ENCODE measurements at regions not wholly inside any gene's neighbourhood (a gene's known extent, or its start where the extent isn't known, plus 50 kb on each side); places are given as distances from the start of the nearest gene placed in this dataset.

GRCh38 chr9:89917861-89918260 is 313.0 kb downstream of the GADD45G start (continued):
- no peak for TF ChIP-seq EP300 (IDR thresholded peaks at IDR 0.05; ENCODE audit: borderline replicate concordance in 1 of 2, low read depth in 2 of 2, low read length in 2 of 2)
- no peak for TF ChIP-seq EGR1 (IDR thresholded peaks at IDR 0.05; ENCODE audit: borderline replicate concordance, low read depth, low read length)
- TF ChIP-seq POLR2AphosphoS5 (IDR thresholded peaks at IDR 0.05; ENCODE audit: low read depth, low read length): no peak
- no peak for TF ChIP-seq ZNF274 (IDR thresholded peaks at IDR 0.05; ENCODE audit: borderline replicate concordance, extremely low read depth, low read length)

Data from H1 (cell line).